ENCODE measurements at regions not wholly inside any gene's neighbourhood (a gene's known extent, or its start where the extent isn't known, plus 50 kb on each side); places are given as distances from the start of the nearest gene placed in this dataset.

- Histone ChIP-seq H2AFZ (ENCODE audit: low read length) (no peak overlapping the region), H3K36me3 (ENCODE audit: insufficient read depth, low read length) (no peaks in the 10 kb centered on the region), H3K4me3 (ENCODE audit: insufficient read depth, low read length) (no peak overlapping the region), H3K27me3 (ENCODE audit: insufficient read depth, low read length) (no peaks in the 10 kb centered on the region), H3K4me1 (ENCODE audit: insufficient read depth, low read length) (no peaks in the 10 kb centered on the region), H3K9me3 (ENCODE audit: low read depth, low read length) (peaks cover 4% of the 10 kb centered on the region), H3K27ac (ENCODE audit: low read depth, low read length) (no peak overlapping the region), H3K4me2 (ENCODE audit: insufficient read depth, low read length) (no peak overlapping the region), H4K20me1 (ENCODE audit: insufficient read depth, low read length) (no peaks in the 10 kb centered on the region), H3K79me2 (ENCODE audit: insufficient read depth, low read length) (no peaks in the 10 kb centered on the region)
- TF ChIP-seq CTCF (IDR thresholded peaks at IDR 0.05; ENCODE audit: extremely low read depth, low read depth, low read length), result no peak
- no peak for DNase-seq (ENCODE audit: insufficient read length, low spot score, missing footprints)
Measured at GRCh38 chr5:92514896-92515295, 1066.1 kb downstream of the NR2F1-AS1 start.

- H3K4me1 ChIP-seq (ENCODE audit: insufficient read depth, low read length), result no peaks in the 10 kb centered on the region
- H3K27ac ChIP-seq (ENCODE audit: low read depth, low read length), result no peak overlapping the region
- peaks cover 4% of the 10 kb centered on the region for H3K9me3 ChIP-seq (ENCODE audit: low read depth, low read length)
- no peaks in the 10 kb centered on the region for H3K79me2 ChIP-seq (ENCODE audit: insufficient read depth, low read length)
- no peak for TF ChIP-seq CTCF (IDR thresholded peaks at IDR 0.05; ENCODE audit: extremely low read depth, low read depth, low read length)
- no peak overlapping the region for H2AFZ ChIP-seq (ENCODE audit: low read length)
- no peak for DNase-seq (ENCODE audit: insufficient read length, low spot score, missing footprints)
- H3K27me3 ChIP-seq (ENCODE audit: insufficient read depth, low read length), result no peaks in the 10 kb centered on the region
- H4K20me1 ChIP-seq (ENCODE audit: insufficient read depth, low read length), result no peaks in the 10 kb centered on the region
- no peak overlapping the region for H3K4me3 ChIP-seq (ENCODE audit: insufficient read depth, low read length)
- H3K4me2 ChIP-seq (ENCODE audit: insufficient read depth, low read length), result no peak overlapping the region
- H3K36me3 ChIP-seq (ENCODE audit: insufficient read depth, low read length), result no peaks in the 10 kb centered on the region
Measured at GRCh38 chr5:92513067-92513466, 1068.0 kb downstream of the NR2F1-AS1 start.

GRCh38 chr5:92508271-92508670, 1072.7 kb downstream of the NR2F1-AS1 start:
- H3K79me2 ChIP-seq (ENCODE audit: insufficient read depth, low read length), result no peaks in the 10 kb centered on the region

GRCh38 chr5:92505925-92506324, 1075.1 kb downstream of the NR2F1-AS1 start:
- Histone ChIP-seq H3K4me1 (ENCODE audit: insufficient read depth, low read length) (peaks cover 3% of the 10 kb centered on the region), H2AFZ (ENCODE audit: low read length) (peak overlapping the region; percentile 89), H3K27ac (ENCODE audit: low read depth, low read length) (peak overlapping the region; percentile 37), H3K36me3 (ENCODE audit: insufficient read depth, low read length) (no peaks in the 10 kb centered on the region), H3K79me2 (ENCODE audit: insufficient read depth, low read length) (no peaks in the 10 kb centered on the region), H3K9me3 (ENCODE audit: low read depth, low read length) (no peaks in the 10 kb centered on the region), H3K4me3 (ENCODE audit: insufficient read depth, low read length) (peak overlapping the region; percentile 65), H3K27me3 (ENCODE audit: insufficient read depth, low read length) (no peaks in the 10 kb centered on the region), H3K4me2 (ENCODE audit: insufficient read depth, low read length) (peak overlapping the region; percentile 76), H4K20me1 (ENCODE audit: insufficient read depth, low read length) (no peaks in the 10 kb centered on the region)
- DNase-seq (ENCODE audit: insufficient read length, low spot score, missing footprints), result no peak
- TF ChIP-seq CTCF (IDR thresholded peaks at IDR 0.05; ENCODE audit: extremely low read depth, low read depth, low read length), result no peak

More at GRCh38 chr5:92508271-92508670, 1072.7 kb downstream of the NR2F1-AS1 start:
- Histone ChIP-seq H3K4me2 (ENCODE audit: insufficient read depth, low read length) (no peak overlapping the region), H3K36me3 (ENCODE audit: insufficient read depth, low read length) (no peaks in the 10 kb centered on the region), H3K9me3 (ENCODE audit: low read depth, low read length) (peaks cover 4% of the 10 kb centered on the region), H3K4me1 (ENCODE audit: insufficient read depth, low read length) (peaks cover 3% of the 10 kb centered on the region), H3K27ac (ENCODE audit: low read depth, low read length) (no peak overlapping the region), H3K27me3 (ENCODE audit: insufficient read depth, low read length) (no peaks in the 10 kb centered on the region), H2AFZ (ENCODE audit: low read length) (no peak overlapping the region), H4K20me1 (ENCODE audit: insufficient read depth, low read length) (no peaks in the 10 kb centered on the region), H3K4me3 (ENCODE audit: insufficient read depth, low read length) (no peak overlapping the region)
- no peak for TF ChIP-seq CTCF (IDR thresholded peaks at IDR 0.05; ENCODE audit: extremely low read depth, low read depth, low read length)
- no peak for DNase-seq (ENCODE audit: insufficient read length, low spot score, missing footprints)
